ENCODE measurements at regions not wholly inside any gene's neighbourhood (a gene's known extent, or its start where the extent isn't known, plus 50 kb on each side); places are given as distances from the start of the nearest gene placed in this dataset.

DNA sequence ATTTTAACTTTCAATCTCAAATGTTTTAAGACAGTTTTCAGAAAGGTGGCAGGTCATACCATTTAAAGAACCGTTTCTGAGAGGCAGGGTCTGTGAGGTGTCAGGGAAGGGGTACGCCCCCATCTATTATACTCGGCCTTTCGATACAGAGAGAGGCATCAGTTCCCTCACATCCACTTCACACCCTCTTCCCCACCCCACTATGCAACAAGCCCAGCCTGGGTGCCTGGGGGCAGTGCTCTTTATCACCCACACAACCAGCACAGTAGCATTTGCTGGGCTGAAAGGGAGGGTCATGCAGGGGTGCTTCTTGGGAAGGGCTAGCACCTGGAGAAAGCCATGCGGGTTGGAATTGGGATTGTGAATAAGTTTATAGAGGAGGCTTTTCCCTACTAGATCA lies 56.0 kb upstream of the KCNMB2 start:
- Histone ChIP-seq H4K20me1 (ENCODE audit: control insufficient read depth, insufficient read depth, low read length, poor library complexity, severe bottlenecking) (no peaks in the 10 kb centered on the region), H3K9me3 (ENCODE audit: control extremely low read depth in 1 of 3, control insufficient read depth in 2 of 3, insufficient read depth in 1 of 3, low read length in 2 of 3) (no peaks in the 10 kb centered on the region), H3K9ac (ENCODE audit: low read length) (no peak overlapping the region), H3K27ac (ENCODE audit: low read length in 2 of 2) (no peak overlapping the region), H3K79me2 (ENCODE audit: control insufficient read depth, insufficient read depth, low read length) (no peaks in the 10 kb centered on the region), H3K4me3 (ENCODE audit: control extremely low read depth in 1 of 5, extremely low read depth in 1 of 5, insufficient read depth in 1 of 5, low read depth in 2 of 5, low read length in 4 of 5) (no peak overlapping the region), H3K4me2 (replicated peaks; ENCODE audit: low read depth, low read length, poor library complexity, severe bottlenecking) (no peak overlapping the region), H3K36me3 (replicated peaks in 1 of 2; ENCODE audit: control extremely low read depth in 1 of 2, control insufficient read depth in 1 of 2, extremely low read depth in 1 of 2, insufficient read depth in 2 of 2, low read length in 1 of 2) (no peaks in the 10 kb centered on the region), H3K27me3 (replicated peaks in 1 of 4; ENCODE audit: control extremely low read depth in 1 of 4, control insufficient read depth in 3 of 4, insufficient read depth in 4 of 4, low read length in 3 of 4) (no peaks in the 10 kb centered on the region), H3K4me1 (ENCODE audit: control insufficient read depth in 2 of 2, insufficient read depth in 2 of 2, low read length in 2 of 2) (no peaks in the 10 kb centered on the region), H2AFZ (ENCODE audit: insufficient read depth, low read depth, low read length, poor library complexity, severe bottlenecking) (no peak overlapping the region)
- H3K9me3 Mint-ChIP-seq (ENCODE audit: insufficient read depth) = no peaks in the 10 kb centered on the region
- intact Hi-C loops (cut with micrococcal nuclease) = no loop called here
- CTCF ChIA-PET = no interaction called here
- H3K27ac Mint-ChIP-seq = no peak overlapping the region
- peaks cover 5% of the 10 kb centered on the region for H3K4me1 Mint-ChIP-seq
- POLR2A ChIA-PET = no interaction called here
- DNase-seq = no peak
- no peak overlapping the region for H3K4me3 Mint-ChIP-seq
- no peaks in the 10 kb centered on the region for H3K27me3 Mint-ChIP-seq
- no peak for ATAC-seq (ENCODE audit: low read depth)
- TF ChIP-seq EZH2 (IDR thresholded peaks at IDR 0.05; ENCODE audit: borderline replicate concordance, insufficient read depth, low read depth, low read length, poor library complexity, severe bottlenecking) = no peak
- TF ChIP-seq, protein P1, sequence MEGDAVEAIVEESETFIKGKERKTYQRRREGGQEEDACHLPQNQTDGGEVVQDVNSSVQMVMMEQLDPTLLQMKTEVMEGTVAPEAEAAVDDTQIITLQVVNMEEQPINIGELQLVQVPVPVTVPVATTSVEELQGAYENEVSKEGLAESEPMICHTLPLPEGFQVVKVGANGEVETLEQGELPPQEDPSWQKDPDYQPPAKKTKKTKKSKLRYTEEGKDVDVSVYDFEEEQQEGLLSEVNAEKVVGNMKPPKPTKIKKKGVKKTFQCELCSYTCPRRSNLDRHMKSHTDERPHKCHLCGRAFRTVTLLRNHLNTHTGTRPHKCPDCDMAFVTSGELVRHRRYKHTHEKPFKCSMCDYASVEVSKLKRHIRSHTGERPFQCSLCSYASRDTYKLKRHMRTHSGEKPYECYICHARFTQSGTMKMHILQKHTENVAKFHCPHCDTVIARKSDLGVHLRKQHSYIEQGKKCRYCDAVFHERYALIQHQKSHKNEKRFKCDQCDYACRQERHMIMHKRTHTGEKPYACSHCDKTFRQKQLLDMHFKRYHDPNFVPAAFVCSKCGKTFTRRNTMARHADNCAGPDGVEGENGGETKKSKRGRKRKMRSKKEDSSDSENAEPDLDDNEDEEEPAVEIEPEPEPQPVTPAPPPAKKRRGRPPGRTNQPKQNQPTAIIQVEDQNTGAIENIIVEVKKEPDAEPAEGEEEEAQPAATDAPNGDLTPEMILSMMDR (IDR thresholded peaks at IDR 0.05) = no peak
- 100% methylated on average over 2 of the region's 5 CpGs for WGBS (ENCODE audit: insufficient coverage)

DNA sequence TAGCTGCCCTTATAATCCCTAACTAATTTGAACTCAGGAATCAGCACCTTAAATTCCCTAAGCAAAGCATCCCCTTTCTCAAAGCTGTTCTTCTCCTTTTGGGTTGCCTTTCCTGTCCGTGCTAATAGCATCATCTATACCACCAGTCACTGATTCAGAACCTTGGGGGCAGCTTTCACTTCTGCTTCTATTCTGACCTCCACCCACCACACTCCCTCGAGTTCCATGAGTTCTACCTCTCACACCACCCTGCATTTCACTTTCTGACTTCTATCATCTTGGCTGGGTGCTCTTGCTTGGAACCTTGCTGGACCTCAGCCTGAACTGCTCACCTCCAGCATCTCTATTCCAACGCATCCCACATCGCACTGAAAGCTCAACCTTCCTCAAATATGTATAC lies 55.4 kb upstream of the KCNMB2 start:
- no peak overlapping the region for H3K4me3 ChIP-seq (ENCODE audit: control extremely low read depth in 1 of 5, extremely low read depth in 1 of 5, insufficient read depth in 1 of 5, low read depth in 2 of 5, low read length in 4 of 5)
- no peaks in the 10 kb centered on the region for H3K9me3 ChIP-seq (ENCODE audit: control extremely low read depth in 1 of 3, control insufficient read depth in 2 of 3, insufficient read depth in 1 of 3, low read length in 2 of 3)
- CTCF ChIA-PET = no interaction called here
- no peaks in the 10 kb centered on the region for H3K27me3 ChIP-seq (replicated peaks in 1 of 4; ENCODE audit: control extremely low read depth in 1 of 4, control insufficient read depth in 3 of 4, insufficient read depth in 4 of 4, low read length in 3 of 4)
- no peaks in the 10 kb centered on the region for H3K36me3 ChIP-seq (replicated peaks in 1 of 2; ENCODE audit: control extremely low read depth in 1 of 2, control insufficient read depth in 1 of 2, extremely low read depth in 1 of 2, insufficient read depth in 2 of 2, low read length in 1 of 2)
- no peaks in the 10 kb centered on the region for H4K20me1 ChIP-seq (ENCODE audit: control insufficient read depth, insufficient read depth, low read length, poor library complexity, severe bottlenecking)
- H3K4me1 ChIP-seq (ENCODE audit: control insufficient read depth in 2 of 2, insufficient read depth in 2 of 2, low read length in 2 of 2) = no peaks in the 10 kb centered on the region
- Mint-ChIP-seq H3K4me1 (peaks cover 5% of the 10 kb centered on the region), H3K27ac (no peak overlapping the region), H3K9me3 (ENCODE audit: insufficient read depth) (no peaks in the 10 kb centered on the region), H3K27me3 (no peaks in the 10 kb centered on the region), H3K4me3 (no peak overlapping the region)
- TF ChIP-seq EZH2 (IDR thresholded peaks at IDR 0.05; ENCODE audit: borderline replicate concordance, insufficient read depth, low read depth, low read length, poor library complexity, severe bottlenecking) = no peak
- TF ChIP-seq, protein P1 (IDR thresholded peaks at IDR 0.05) = no peak
- intact Hi-C loops (cut with micrococcal nuclease) = no loop called here
- no peak overlapping the region for H3K27ac ChIP-seq (ENCODE audit: low read length in 2 of 2)
- WGBS (ENCODE audit: insufficient coverage) = 49% methylated on average over 2 of the region's 4 CpGs
- no peak for DNase-seq
- ATAC-seq (ENCODE audit: low read depth) = no peak
- H3K79me2 ChIP-seq (ENCODE audit: control insufficient read depth, insufficient read depth, low read length) = no peaks in the 10 kb centered on the region
- H3K4me2 ChIP-seq (replicated peaks; ENCODE audit: low read depth, low read length, poor library complexity, severe bottlenecking) = no peak overlapping the region
- H3K9ac ChIP-seq (ENCODE audit: low read length) = no peak overlapping the region
- H2AFZ ChIP-seq (ENCODE audit: insufficient read depth, low read depth, low read length, poor library complexity, severe bottlenecking) = no peak overlapping the region
- POLR2A ChIA-PET = no interaction called here
